HFFc6 (cell line): ENCODE measurements at regions not wholly inside any gene's neighbourhood (a gene's known extent, or its start where the extent isn't known, plus 50 kb on each side); places are given as distances from the start of the nearest gene placed in this dataset.

Experiments used
- DNase-seq: peaks from one replicate; pipeline ENCODE4 v3.0.0-alpha.2; 2018
- H3K27ac Mint-ChIP-seq: 2 replicates; pipeline ENCODE4 v1.8.0; 2020; ENCODE audit warnings: mild to moderate bottlenecking, mixed read lengths
- H3K27me3 Mint-ChIP-seq: 2 replicates; pipeline ENCODE4 v1.8.0; 2021; ENCODE audit warnings: mild to moderate bottlenecking, moderate library complexity, mixed read lengths; ENCODE audit not compliant: insufficient read depth
- H3K36me3 Mint-ChIP-seq: 2 replicates; pipeline ENCODE4 v1.8.0; 2021; ENCODE audit warnings: low read depth, mixed read lengths
- H3K4me1 Mint-ChIP-seq: 2 replicates; pipeline ENCODE4 v1.8.0; 2020; ENCODE audit warnings: low read depth, mixed read lengths
- H3K4me3 Mint-ChIP-seq: 2 replicates; pipeline ENCODE4 v1.8.0; 2020; ENCODE audit warnings: mild to moderate bottlenecking, moderate library complexity, mixed read lengths
- H3K9me3 Mint-ChIP-seq: 2 replicates; pipeline ENCODE4 v1.8.0; 2020; ENCODE audit warnings: mild to moderate bottlenecking, mixed read lengths
- CTCF ChIP-seq: fragments of 200-600 bp; sonication (generic); IDR thresholded peaks from 2 replicates; pipeline ENCODE4 v1.5.0; 2021; ENCODE audit warnings: antibody characterized with exemption, mild to moderate bottlenecking

DNA sequence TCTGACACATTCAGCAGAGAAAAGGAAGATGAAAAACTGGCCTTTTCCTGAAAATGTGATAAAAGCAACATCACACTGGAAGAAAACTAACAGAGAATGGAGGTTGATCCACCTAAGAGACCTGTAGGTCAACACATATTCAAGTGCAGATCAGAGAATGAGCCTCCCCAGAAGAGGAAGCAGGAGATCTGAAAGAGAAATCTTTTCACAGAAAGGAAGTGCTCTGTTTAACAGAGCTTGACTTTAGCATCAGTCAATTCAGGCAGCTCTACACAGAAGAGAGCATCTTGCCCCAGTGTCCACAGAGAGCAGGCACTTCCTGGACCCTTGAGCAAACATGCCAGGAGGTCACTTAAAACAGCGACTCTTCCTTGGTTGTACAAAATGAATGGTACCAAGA lies 655.4 kb upstream of the GBE1 start:
- no peak overlapping the region for H3K27ac Mint-ChIP-seq
- no peaks in the 10 kb centered on the region for H3K27me3 Mint-ChIP-seq
- no peaks in the 10 kb centered on the region for H3K36me3 Mint-ChIP-seq
- no peak overlapping the region for H3K4me3 Mint-ChIP-seq
- TF ChIP-seq CTCF = no peak
- no peak for DNase-seq
- H3K9me3 Mint-ChIP-seq = peaks cover 16% of the 10 kb centered on the region
- H3K4me1 Mint-ChIP-seq = no peaks in the 10 kb centered on the region

DNA sequence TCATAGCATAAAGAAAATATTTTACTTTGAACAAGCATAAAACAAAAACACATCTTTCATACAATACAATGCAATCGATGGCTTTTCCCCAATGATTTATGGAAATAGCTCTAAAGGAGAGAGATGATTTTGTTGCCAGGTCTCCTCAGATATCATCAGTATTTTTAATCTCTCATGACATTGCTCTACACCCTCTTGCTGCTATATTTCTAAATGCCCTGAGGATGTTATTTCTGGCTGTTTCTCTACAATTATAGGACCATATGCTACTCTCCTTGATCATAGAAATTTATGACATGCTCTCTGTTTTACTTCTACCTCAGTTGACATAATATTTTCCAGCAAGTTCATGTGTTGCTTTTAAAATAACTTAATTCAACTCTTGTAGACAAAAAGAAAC lies 654.9 kb upstream of the GBE1 start:
- no peak overlapping the region for H3K27ac Mint-ChIP-seq
- no peak overlapping the region for H3K4me3 Mint-ChIP-seq
- no peaks in the 10 kb centered on the region for H3K27me3 Mint-ChIP-seq
- peaks cover 16% of the 10 kb centered on the region for H3K9me3 Mint-ChIP-seq
- no peak for DNase-seq
- H3K4me1 Mint-ChIP-seq = no peaks in the 10 kb centered on the region
- TF ChIP-seq CTCF = no peak
- H3K36me3 Mint-ChIP-seq = no peaks in the 10 kb centered on the region

DNA sequence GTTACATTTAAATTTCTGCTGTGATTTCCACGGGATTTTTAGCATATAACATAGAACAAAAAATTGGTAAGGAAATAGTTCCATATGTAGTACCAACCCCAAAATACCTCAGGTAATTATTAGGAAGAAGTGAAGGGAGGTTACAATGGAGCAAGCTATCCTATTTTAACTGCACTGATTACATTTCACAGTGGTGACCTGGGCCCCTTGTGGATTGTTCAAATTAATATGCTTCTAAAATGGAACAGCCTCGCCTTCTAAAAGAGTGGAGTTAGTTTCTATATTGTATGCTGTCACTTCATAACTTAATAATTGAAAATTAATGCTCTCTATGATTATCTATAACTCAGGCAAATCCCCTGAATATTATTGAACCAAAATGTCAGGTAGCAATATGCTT lies 651.7 kb upstream of the GBE1 start:
- no peak for DNase-seq
- Mint-ChIP-seq H3K9me3 (peaks cover 13% of the 10 kb centered on the region), H3K27ac (no peak overlapping the region), H3K4me3 (no peak overlapping the region), H3K27me3 (no peaks in the 10 kb centered on the region), H3K4me1 (no peaks in the 10 kb centered on the region), H3K36me3 (no peaks in the 10 kb centered on the region)
- no peak for TF ChIP-seq CTCF

- H3K27ac Mint-ChIP-seq = no peak overlapping the region
- H3K9me3 Mint-ChIP-seq = peaks cover 6% of the 10 kb centered on the region; the same call in 1 of the 2 replicates
- no peaks in the 10 kb centered on the region for H3K27me3 Mint-ChIP-seq
- no peak for TF ChIP-seq CTCF
- no peak overlapping the region for H3K4me3 Mint-ChIP-seq
- no peaks in the 10 kb centered on the region for H3K36me3 Mint-ChIP-seq
- DNase-seq = no peak
- no peaks in the 10 kb centered on the region for H3K4me1 Mint-ChIP-seq
These were observed 648.9 kb upstream of the GBE1 start for GRCh38 chr3:82410366-82410765.

DNA sequence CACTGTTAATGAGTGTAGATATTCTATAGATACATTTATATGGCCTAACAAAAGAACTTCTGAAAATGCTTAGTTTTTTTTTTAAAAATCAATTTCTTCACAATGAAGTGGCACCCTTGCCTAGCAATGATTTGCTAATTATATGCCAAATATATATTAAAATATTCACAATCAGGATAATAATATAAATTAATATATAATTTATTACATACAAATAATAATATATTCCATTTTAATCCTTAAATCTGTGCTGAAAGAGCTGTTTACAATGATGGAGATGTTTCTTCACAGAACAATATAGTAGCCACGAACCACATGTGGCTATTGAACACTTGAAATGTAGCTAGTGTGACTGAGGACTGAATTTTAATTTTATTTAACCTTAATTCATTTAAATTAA lies 648.4 kb upstream of the GBE1 start:
- Mint-ChIP-seq H3K27ac (no peak overlapping the region), H3K9me3 (0 out of 2 replicates have a peak, but pooled peaks cover 3% of the 10 kb centered on the region), H3K4me1 (no peaks in the 10 kb centered on the region), H3K27me3 (no peaks in the 10 kb centered on the region), H3K36me3 (no peaks in the 10 kb centered on the region), H3K4me3 (no peak overlapping the region)
- TF ChIP-seq CTCF = no peak
- DNase-seq = no peak

GRCh38 chr3:82392203-82392775 lies 630.8 kb upstream of the GBE1 start:
- Mint-ChIP-seq H3K9me3 (peaks cover 17% of the 10 kb centered on the region), H3K27ac (no peak overlapping the region), H3K27me3 (no peaks in the 10 kb centered on the region), H3K4me1 (no peaks in the 10 kb centered on the region), H3K4me3 (no peak overlapping the region), H3K36me3 (no peaks in the 10 kb centered on the region)
- no peak for DNase-seq
- no peak for TF ChIP-seq CTCF
